Right lobe of liver (tissue), 4 donors: ENCODE measurements at regions not wholly inside any gene's neighbourhood (a gene's known extent, or its start where the extent isn't known, plus 50 kb on each side); places are given as distances from the start of the nearest gene placed in this dataset.

ENCODE experiments used
- POLR2A ChIP-seq: fragments of 450-650 bp; IDR thresholded peaks from one replicate; pipeline ENCODE4 v1.6.1; 2017; ENCODE audit warnings: antibody characterized with exemption, mild to moderate bottlenecking
- TF ChIP-seq, protein P1 (sequence below), 4 donors: fragments of 200-600 bp in 3 of 4; fragments of 450-650 bp in 1 of 4; IDR thresholded peaks; one replicate each; pipeline versions ENCODE4 v1.5.1 to v1.8.0; 2016 to 2022; ENCODE audit warnings: antibody characterized with exemption in 4 of 4, mild to moderate bottlenecking in 2 of 4
- donor health status: DM: no; HTN: no; CAD: no.
- donor health status: DM: no; HTN: no; CAD: no.
- donor health status: DM: no; HTN: yes; CAD: no.

DNA sequence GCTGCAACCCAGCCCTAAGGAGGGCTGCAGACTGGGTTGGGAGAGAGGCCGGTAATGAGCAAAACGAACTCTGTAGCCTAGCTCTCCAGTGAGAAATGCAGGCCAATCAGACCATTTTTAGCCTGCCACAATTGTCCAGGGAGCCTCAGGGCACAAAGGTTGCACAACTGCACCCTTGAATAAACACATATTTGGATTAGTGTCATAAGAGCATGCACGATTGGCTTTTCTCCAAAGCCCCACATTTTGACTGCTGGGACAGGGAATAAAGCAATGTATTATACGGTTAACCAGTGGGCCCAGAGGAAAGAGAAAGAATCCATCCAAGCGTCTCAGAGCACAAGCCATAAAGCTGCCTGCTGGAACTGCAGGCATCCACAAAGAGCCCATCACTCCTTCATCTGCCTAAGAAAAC is 729.4 kb upstream of the SGCG start:
- TF ChIP-seq, protein P1, sequence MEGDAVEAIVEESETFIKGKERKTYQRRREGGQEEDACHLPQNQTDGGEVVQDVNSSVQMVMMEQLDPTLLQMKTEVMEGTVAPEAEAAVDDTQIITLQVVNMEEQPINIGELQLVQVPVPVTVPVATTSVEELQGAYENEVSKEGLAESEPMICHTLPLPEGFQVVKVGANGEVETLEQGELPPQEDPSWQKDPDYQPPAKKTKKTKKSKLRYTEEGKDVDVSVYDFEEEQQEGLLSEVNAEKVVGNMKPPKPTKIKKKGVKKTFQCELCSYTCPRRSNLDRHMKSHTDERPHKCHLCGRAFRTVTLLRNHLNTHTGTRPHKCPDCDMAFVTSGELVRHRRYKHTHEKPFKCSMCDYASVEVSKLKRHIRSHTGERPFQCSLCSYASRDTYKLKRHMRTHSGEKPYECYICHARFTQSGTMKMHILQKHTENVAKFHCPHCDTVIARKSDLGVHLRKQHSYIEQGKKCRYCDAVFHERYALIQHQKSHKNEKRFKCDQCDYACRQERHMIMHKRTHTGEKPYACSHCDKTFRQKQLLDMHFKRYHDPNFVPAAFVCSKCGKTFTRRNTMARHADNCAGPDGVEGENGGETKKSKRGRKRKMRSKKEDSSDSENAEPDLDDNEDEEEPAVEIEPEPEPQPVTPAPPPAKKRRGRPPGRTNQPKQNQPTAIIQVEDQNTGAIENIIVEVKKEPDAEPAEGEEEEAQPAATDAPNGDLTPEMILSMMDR (IDR thresholded peaks at IDR 0.05): no peak
- no peak for TF ChIP-seq POLR2A
